Astrocyte (in vitro differentiated cells and primary cell): ENCODE measurements at regions not wholly inside any gene's neighbourhood (a gene's known extent, or its start where the extent isn't known, plus 50 kb on each side); places are given as distances from the start of the nearest gene placed in this dataset.

Experiments used
- DNase-seq: peaks from one replicate; pipeline ENCODE4 v3.0.0-alpha.2; 2010; ENCODE audit warnings: low read depth
- FAIRE-seq: peaks from 2 replicates; lab custom pipeline; 2011; peaks lifted over from hg19 to GRCh38; lab: Jason Lieb, UNC
- H2AFZ ChIP-seq: 2 replicates; pipeline ENCODE4 v1.6.0; 2012; ENCODE audit warnings: low read depth, low read length, inconsistent platforms
- H3K27ac ChIP-seq: 2 replicates; pipeline ENCODE4 v1.5.1; 2011; ENCODE audit warnings: low read depth, low read length, inconsistent platforms
- H3K27me3 ChIP-seq: 2 replicates; pipeline ENCODE4 v1.6.0; 2011; ENCODE audit warnings: low read length, inconsistent platforms; ENCODE audit not compliant: insufficient read depth
- H3K36me3 ChIP-seq: 2 replicates; pipeline ENCODE4 v1.5.1; 2011; ENCODE audit warnings: low read length, inconsistent platforms; ENCODE audit not compliant: insufficient read depth
- H3K4me1 ChIP-seq: 2 replicates; pipeline ENCODE4 v1.5.1; 2011; ENCODE audit warnings: low read length, inconsistent platforms; ENCODE audit not compliant: insufficient read depth
- H3K4me2 ChIP-seq: 2 replicates; pipeline ENCODE4 v1.6.0; 2012; ENCODE audit warnings: low read length, inconsistent platforms
- H3K4me3 ChIP-seq: 2 replicates; pipeline ENCODE4 v1.5.1; 2011; ENCODE audit warnings: low read depth, mild to moderate bottlenecking, low read length, inconsistent platforms; ENCODE audit not compliant: insufficient read depth
- H3K79me2 ChIP-seq: 2 replicates; pipeline ENCODE4 v1.6.0; 2012; ENCODE audit warnings: mild to moderate bottlenecking, low read length, inconsistent platforms; ENCODE audit not compliant: insufficient read depth
- H3K9ac ChIP-seq: 2 replicates; pipeline ENCODE4 v1.6.0; 2012; ENCODE audit warnings: mild to moderate bottlenecking, low read length, inconsistent platforms
- H3K9me3 ChIP-seq: 2 replicates; pipeline ENCODE4 v1.5.1; 2012; ENCODE audit warnings: low read depth, mild to moderate bottlenecking, low read length, inconsistent platforms; ENCODE audit not compliant: insufficient read depth
- H4K20me1 ChIP-seq: 2 replicates; pipeline ENCODE4 v1.6.0; 2012; ENCODE audit warnings: low read length, inconsistent platforms; ENCODE audit not compliant: insufficient read depth
- H3K27ac Mint-ChIP-seq: one replicate; pipeline ENCODE4 v1.8.0; 2021; ENCODE audit warnings: mild to moderate bottlenecking, mixed read lengths; ENCODE audit not compliant: unreplicated experiment
- H3K27me3 Mint-ChIP-seq: one replicate; pipeline ENCODE4 v1.8.0; 2021; ENCODE audit warnings: low read depth, mixed read lengths; ENCODE audit not compliant: unreplicated experiment
- H3K36me3 Mint-ChIP-seq: one replicate; pipeline ENCODE4 v1.8.0; 2021; ENCODE audit warnings: low read depth, mixed read lengths; ENCODE audit not compliant: unreplicated experiment
- H3K4me1 Mint-ChIP-seq: one replicate; pipeline ENCODE4 v1.8.0; 2021; ENCODE audit warnings: low read depth, mixed read lengths; ENCODE audit not compliant: unreplicated experiment
- H3K4me3 Mint-ChIP-seq: one replicate; pipeline ENCODE4 v1.8.0; 2021; ENCODE audit warnings: mild to moderate bottlenecking, moderate library complexity, mixed read lengths; ENCODE audit not compliant: unreplicated experiment
- H3K9me3 Mint-ChIP-seq: one replicate; pipeline ENCODE4 v1.8.0; 2021; ENCODE audit warnings: mild to moderate bottlenecking, mixed read lengths; ENCODE audit not compliant: unreplicated experiment
- CTCF ChIP-seq: IDR thresholded peaks from 2 replicates; pipeline ENCODE4 v1.5.1; 2011; ENCODE audit warnings: low read depth, mild to moderate bottlenecking, inconsistent platforms, low read length, moderate library complexity; ENCODE audit not compliant: insufficient read depth
- EZH2 ChIP-seq: IDR thresholded peaks from 2 replicates; pipeline ENCODE4 v1.6.1; 2012; ENCODE audit warnings: mild to moderate bottlenecking, low read length, inconsistent platforms; ENCODE audit not compliant: insufficient read depth

GRCh38 chr3:80580146-80580545 is 812.3 kb upstream of the ROBO1 start:
- Mint-ChIP-seq H3K27me3 (no peaks in the 10 kb centered on the region), H3K36me3 (no peaks in the 10 kb centered on the region), H3K4me1 (no peaks in the 10 kb centered on the region), H3K27ac (no peak overlapping the region), H3K9me3 (no peaks in the 10 kb centered on the region), H3K4me3 (no peak overlapping the region)
- no peak for FAIRE-seq
- H3K27me3 ChIP-seq: no peaks in the 10 kb centered on the region
- no peaks in the 10 kb centered on the region for H3K36me3 ChIP-seq
- H3K4me1 ChIP-seq: no peaks in the 10 kb centered on the region
- no peaks in the 10 kb centered on the region for H3K9me3 ChIP-seq
- H3K4me2 ChIP-seq: no peak overlapping the region
- no peak overlapping the region for H3K4me3 ChIP-seq
- DNase-seq: no peak
- TF ChIP-seq CTCF (no peak), EZH2 (no peak)
- no peaks in the 10 kb centered on the region for H3K79me2 ChIP-seq
- H3K27ac ChIP-seq: no peak overlapping the region
- H2AFZ ChIP-seq: no peak overlapping the region
- no peaks in the 10 kb centered on the region for H4K20me1 ChIP-seq
- H3K9ac ChIP-seq: no peak overlapping the region

- H3K4me3 Mint-ChIP-seq: no peak overlapping the region
- no peaks in the 10 kb centered on the region for H3K4me1 Mint-ChIP-seq
- no peak for FAIRE-seq
These were observed 796.6 kb upstream of the ROBO1 start for GRCh38 chr3:80564391-80564790.

More at GRCh38 chr3:80564391-80564790, 796.6 kb upstream of the ROBO1 start:
- Histone ChIP-seq H3K9me3 (no peaks in the 10 kb centered on the region), H3K36me3 (no peaks in the 10 kb centered on the region), H3K9ac (no peak overlapping the region), H4K20me1 (no peaks in the 10 kb centered on the region), H3K27ac (no peak overlapping the region), H3K4me1 (no peaks in the 10 kb centered on the region), H3K79me2 (no peaks in the 10 kb centered on the region), H3K27me3 (no peaks in the 10 kb centered on the region), H3K4me2 (no peak overlapping the region), H3K4me3 (no peak overlapping the region), H2AFZ (no peak overlapping the region)
- no peak for DNase-seq
- H3K9me3 Mint-ChIP-seq: no peaks in the 10 kb centered on the region
- no peaks in the 10 kb centered on the region for H3K36me3 Mint-ChIP-seq
- TF ChIP-seq CTCF (no peak), EZH2 (no peak)
- no peaks in the 10 kb centered on the region for H3K27me3 Mint-ChIP-seq
- H3K27ac Mint-ChIP-seq: no peak overlapping the region
